Thyroid gland (tissue), 4 donors: ENCODE measurements at regions not wholly inside any gene's neighbourhood (a gene's known extent, or its start where the extent isn't known, plus 50 kb on each side); places are given as distances from the start of the nearest gene placed in this dataset.

Source experiments
- CTCF ChIP-seq, 6 experiments: fragments of 200-600 bp in 3 of 6; fragments of 450-650 bp in 3 of 6; sonication (generic) in 3 of 6; IDR thresholded peaks; one replicate each; pipeline ENCODE4 v1.5.1; 2016 to 2019; ENCODE audit warnings: antibody characterized with exemption in 6 of 6, mild to moderate bottlenecking in 2 of 6, inconsistent platforms in 1 of 6, moderate library complexity in 1 of 6
- POLR2A ChIP-seq, 2 donors: fragments of 450-650 bp; IDR thresholded peaks; one replicate each; pipeline ENCODE4 v1.6.1; 2017; ENCODE audit warnings: antibody characterized with exemption in 2 of 2, mild to moderate bottlenecking in 2 of 2, moderate library complexity in 1 of 2

GRCh38 chr9:90322296-90322695 lies 320.3 kb downstream of the DIRAS2 start:
- TF ChIP-seq CTCF (IDR thresholded peaks at IDR 0.05) (no peak), POLR2A (IDR thresholded peaks at IDR 0.05) (no peak)
